GM12878 (cell line): ENCODE measurements at regions not wholly inside any gene's neighbourhood (a gene's known extent, or its start where the extent isn't known, plus 50 kb on each side); places are given as distances from the start of the nearest gene placed in this dataset.

Experiments
- ATAC-seq: fragments of 200-7000 bp; cut with Tn5 transposase; 3 replicates; pipeline ENCODE4 v1.9.1; 2020; ENCODE audit warnings: mild to moderate bottlenecking, moderate library complexity
- BruUV-seq: library from RNA; stranded (reverse); fragments of 400-500 nt; replicated peaks from 2 replicates; lab custom pipeline; 2021; lab: Mats Ljungman, UMichigan
- CTCF ChIA-PET: fragments of 300-600 bp; sonication (Branson Sonifier 250); formaldehyde crosslinking; extraction: SDS; loops from one replicate; lab custom pipeline; 2021; ENCODE audit warnings: inconsistent platforms; lab: Yijun Ruan, JAX
- POLR2A ChIA-PET: fragments of 350-600 bp; formaldehyde crosslinking; extraction: SDS; loops from one replicate; lab custom pipeline; 2021; ENCODE audit warnings: inconsistent platforms; lab: Charles Lee
- RAD21 ChIA-PET: fragments of 300-600 bp; sonication (Branson Sonifier 250); formaldehyde crosslinking; loops from one replicate; lab custom pipeline; 2023; ENCODE audit warnings: antibody characterized with exemption; ENCODE audit not compliant: unreplicated experiment; lab: Charles Lee
- SMC1A ChIA-PET: fragments of 300-600 bp; sonication (Branson Sonifier 250); formaldehyde crosslinking; loops from one replicate; lab custom pipeline; 2023; ENCODE audit not compliant: unreplicated experiment, uncharacterized antibody; lab: Charles Lee
- DNase-seq: peaks from one replicate; pipeline ENCODE4 v3.0.0-alpha.2; 2011; ENCODE audit warnings: low read depth, low spot score
- FAIRE-seq: peaks from 3 replicates; lab custom pipeline; 2011; peaks lifted over from hg19 to GRCh38; lab: Jason Lieb, UNC
- H2AFZ ChIP-seq: 2 replicates; pipeline ENCODE4 v1.6.0; 2011; ENCODE audit warnings: low read depth, low read length, control low read depth; ENCODE audit not compliant: control insufficient read depth
- H3K27ac ChIP-seq: 2 replicates; pipeline ENCODE4 v1.5.1; 2011; ENCODE audit warnings: control low read depth; ENCODE audit not compliant: control insufficient read depth, insufficient read depth
- H3K27me3 ChIP-seq, 2 experiments: replicated peaks in 1 of 2; 2 replicates each; pipeline versions ENCODE4 v1.6.0 to v1.6.1; 2011; ENCODE audit warnings: low read length in 1 of 2; ENCODE audit not compliant: control insufficient read depth in 2 of 2, insufficient read depth in 2 of 2
- H3K36me3 ChIP-seq, 2 experiments: 2 replicates each; pipeline ENCODE4 v1.5.1; 2011; ENCODE audit warnings: low read length in 1 of 2; ENCODE audit not compliant: control insufficient read depth in 2 of 2, insufficient read depth in 2 of 2
- H3K4me1 ChIP-seq: 2 replicates; pipeline ENCODE4 v1.6.1; 2011; ENCODE audit warnings: mild to moderate bottlenecking, low read length, moderate library complexity, mixed read lengths; ENCODE audit not compliant: control insufficient read depth, insufficient read depth
- H3K4me2 ChIP-seq: 2 replicates; pipeline ENCODE4 v1.6.0; 2011; ENCODE audit warnings: control low read depth; ENCODE audit not compliant: control insufficient read depth, insufficient read depth
- H3K4me3 ChIP-seq: fragments of 200-600 bp; sonication (generic); 2 replicates; pipeline ENCODE4 v1.5.1; 2016
- H3K79me2 ChIP-seq: 2 replicates; pipeline ENCODE4 v1.6.0; 2011; ENCODE audit warnings: low read length; ENCODE audit not compliant: control insufficient read depth, insufficient read depth
- H3K9ac ChIP-seq: 2 replicates; pipeline ENCODE4 v1.8.0; 2011; ENCODE audit warnings: low read length, control low read depth, mixed read lengths; ENCODE audit not compliant: control insufficient read depth, insufficient read depth
- H3K9me3 ChIP-seq: replicated peaks from 3 replicates; pipeline ENCODE4 v1.5.1; 2011; ENCODE audit warnings: mild to moderate bottlenecking, low read length; ENCODE audit not compliant: control insufficient read depth, insufficient read depth
- H4K20me1 ChIP-seq: 2 replicates; pipeline ENCODE4 v1.6.0; 2011; ENCODE audit not compliant: control insufficient read depth, insufficient read depth
- BCL3 ChIP-seq: IDR thresholded peaks from 2 replicates; pipeline ENCODE4 v1.6.1; 2011; ENCODE audit warnings: borderline replicate concordance, low read depth, mild to moderate bottlenecking, moderate library complexity, low read length; ENCODE audit not compliant: insufficient read depth, poor library complexity, severe bottlenecking
- BHLHE40 ChIP-seq, 2 experiments: fragments of 450-650 bp in 1 of 2; IDR thresholded peaks; 2 replicates each; pipeline ENCODE4 v1.6.1; 2011 to 2017; ENCODE audit warnings: low read depth in 2 of 2, borderline replicate concordance in 1 of 2, improper control_type of control experiment in 1 of 2, low read length in 1 of 2, mild to moderate bottlenecking in 1 of 2
- CREM ChIP-seq: IDR thresholded peaks from 2 replicates; pipeline ENCODE4 v1.6.1; 2014; ENCODE audit warnings: antibody characterized with exemption, low read depth
- CUX1 ChIP-seq: IDR thresholded peaks from 2 replicates; pipeline ENCODE4 v1.6.1; 2012; ENCODE audit warnings: improper control_type of control experiment, low read depth, low read length; ENCODE audit not compliant: insufficient replicate concordance
- HDGF ChIP-seq: fragments of 450-650 bp; IDR thresholded peaks from 2 replicates; pipeline ENCODE4 v1.6.1; 2016; ENCODE audit warnings: antibody characterized with exemption
- MYC ChIP-seq: IDR thresholded peaks from 2 replicates; pipeline ENCODE4 v1.6.1; 2011; ENCODE audit warnings: mild to moderate bottlenecking, low read length, moderate library complexity, inconsistent platforms; ENCODE audit not compliant: insufficient read depth, insufficient replicate concordance, insufficient read length, severe bottlenecking
- NR2C1 ChIP-seq: fragments of 450-650 bp; IDR thresholded peaks from 2 replicates; pipeline ENCODE4 v1.6.1; 2017; ENCODE audit warnings: antibody characterized with exemption, mild to moderate bottlenecking, moderate library complexity
- RAD51 ChIP-seq: fragments of 450-650 bp; IDR thresholded peaks from 2 replicates; pipeline ENCODE4 v1.6.1; 2016; ENCODE audit warnings: moderate library complexity, mild to moderate bottlenecking, inconsistent platforms
- STAT1 ChIP-seq: fragments of 450-650 bp; conservative IDR thresholded peaks from 2 replicates; pipeline ENCODE4 v1.6.1; 2014; ENCODE audit warnings: antibody characterized with exemption, mild to moderate bottlenecking
- TCF7 ChIP-seq: IDR thresholded peaks from 2 replicates; pipeline ENCODE4 v1.6.1; 2014; ENCODE audit warnings: antibody characterized with exemption, borderline replicate concordance
- ZBTB4 ChIP-seq: fragments of 450-650 bp; formaldehyde crosslinking; IDR thresholded peaks from 2 replicates; pipeline ENCODE4 v1.4.0; 2022; ENCODE audit warnings: mild to moderate bottlenecking, moderate library complexity
- WGBS: methylation state at CpG from one replicate; pipeline ENCODE4 v1.1.6; 2016; ENCODE audit warnings: low lambda C conversion rate; ENCODE audit not compliant: insufficient replicate concordance, insufficient coverage; ENCODE audit errors: missing lambda C conversion rate; 5-methylcytosine and 5-hydroxymethylcytosine counted together
- in situ Hi-C: fragments of 300-500 bp; cut with MboI; formaldehyde crosslinking; loops from 9 replicates; pipeline ENCODE4 v1.14.3; 2018; ENCODE audit warnings: mixed read lengths
- intact Hi-C: fragments of 100-400 bp; cut with micrococcal nuclease; formaldehyde crosslinking; loops from one replicate; pipeline ENCODE4 v1.14.2; 2022; ENCODE audit not compliant: unreplicated experiment

- RAD21 ChIA-PET: interaction anchor here (1.1 to 2.3 kb wide), 2 partner anchors 12 to 44 kb away, joined by 3 to 9 read pairs; no protein-coding TSS in a partner anchor
- no peak for DNase-seq
- intact Hi-C loops (no loop called here), in situ Hi-C loops (no loop called here)
- Histone ChIP-seq H3K36me3 (no peaks in the 10 kb centered on the region), H3K9me3 (no peaks in the 10 kb centered on the region), H4K20me1 (no peaks in the 10 kb centered on the region), H3K4me1 (peaks cover 3% of the 10 kb centered on the region; the same call in 1 of the 2 replicates), H2AFZ (no peak overlapping the region), H3K4me2 (no peak overlapping the region), H3K9ac (no peak overlapping the region), H3K27ac (no peak overlapping the region), H3K4me3 (no peak overlapping the region), H3K79me2 (no peaks in the 10 kb centered on the region), H3K27me3 (no peaks in the 10 kb centered on the region)
- FAIRE-seq: no peak
- TF ChIP-seq NR2C1 (no peak), CREM (no peak), BHLHE40 (IDR thresholded peaks at IDR 0.05; ENCODE audit: borderline replicate concordance in 1 of 2, low read depth in 2 of 2, low read length in 1 of 2) (no peak), RAD51 (no peak), HDGF (no peak), BCL3 (no peak), STAT1 (no peak), ZBTB4 (CRISPR knock-in tag) (no peak), TCF7 (no peak), MYC (no peak), CUX1 (no peak)
- CTCF ChIA-PET: interaction anchor here (1.1 to 2.7 kb wide), 2 partner anchors 12 to 47 kb away, joined by 3 to 17 read pairs; no protein-coding TSS in a partner anchor
- POLR2A ChIA-PET: interaction anchor here (2.2 kb wide), 1 partner anchor 12 kb away, joined by 7 read pairs; no protein-coding TSS in a partner anchor
- no TSS peak for BruUV-seq
- ATAC-seq: no peak
- SMC1A ChIA-PET: interaction anchor here (3.2 kb wide), 1 partner anchor 46 kb away, joined by 17 read pairs; no protein-coding TSS in a partner anchor
- WGBS: 82% methylated on average over 5 of the region's 5 CpGs
These were observed 59.7 kb upstream of the PRDM8 start for GRCh38 chr4:80137631-80138030.
